ENCODE measurements at regions not wholly inside any gene's neighbourhood (a gene's known extent, or its start where the extent isn't known, plus 50 kb on each side); places are given as distances from the start of the nearest gene placed in this dataset.
"Not testable (repeated sequence)": the region's sequence is repeated elsewhere in the genome, so short reads cannot be mapped to it uniquely, and the experiment has no call there.

DNA sequence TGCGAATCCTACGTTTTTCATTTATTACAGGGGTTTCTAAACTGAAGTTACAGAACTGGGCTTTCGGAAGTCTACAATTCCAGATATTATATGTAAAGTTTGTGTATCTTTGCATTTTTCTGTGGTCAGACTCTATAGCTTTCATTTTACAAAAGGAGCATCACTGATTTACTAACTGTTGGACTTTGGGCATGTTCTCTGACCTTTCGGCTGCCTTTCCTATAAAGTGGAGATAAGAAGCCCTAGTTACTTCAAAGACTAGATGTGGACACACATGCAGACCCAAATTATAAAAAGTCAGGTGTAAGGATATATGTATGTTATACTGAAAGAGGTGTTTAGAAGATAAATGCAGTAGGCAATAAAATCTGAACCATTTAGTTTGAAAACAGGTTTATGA, 126.6 kb upstream of the PRKCQ start:
- H3K36me3 Mint-ChIP-seq (ENCODE audit: low read depth), result no peaks in the 10 kb centered on the region
- no peak overlapping the region for H3K27ac Mint-ChIP-seq
- H3K27me3 Mint-ChIP-seq (ENCODE audit: low read depth), result peaks cover 51% of the 10 kb centered on the region
- H3K9me3 Mint-ChIP-seq, result no peaks in the 10 kb centered on the region
- H3K4me3 Mint-ChIP-seq, result no peak overlapping the region
- H3K4me1 Mint-ChIP-seq (ENCODE audit: low read depth), result no peaks in the 10 kb centered on the region

DNA sequence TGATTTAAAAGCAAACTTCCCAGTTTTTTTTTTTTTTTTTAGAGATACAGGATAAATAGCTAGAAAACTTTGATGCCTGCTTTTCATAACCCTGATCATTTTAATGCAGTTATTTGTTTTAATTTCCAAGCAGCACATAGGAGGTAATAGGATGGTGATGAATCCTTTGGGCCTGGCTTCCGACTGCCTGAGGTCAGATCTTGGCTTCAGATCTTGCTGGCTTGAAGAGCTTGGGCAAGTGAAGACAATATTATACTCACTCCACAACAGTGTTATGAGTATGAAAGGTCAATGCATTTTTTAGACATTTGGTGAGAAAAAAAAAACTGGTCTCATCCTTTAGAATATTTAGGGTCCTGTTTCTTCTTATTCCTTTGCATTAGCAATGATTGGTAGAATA, 124.8 kb upstream of the PRKCQ start:
- Mint-ChIP-seq H3K36me3 (ENCODE audit: low read depth) (no peaks in the 10 kb centered on the region), H3K27me3 (ENCODE audit: low read depth) (peaks cover 46% of the 10 kb centered on the region), H3K27ac (no peak overlapping the region), H3K4me1 (ENCODE audit: low read depth) (no peaks in the 10 kb centered on the region), H3K9me3 (no peaks in the 10 kb centered on the region), H3K4me3 (no peak overlapping the region)

DNA sequence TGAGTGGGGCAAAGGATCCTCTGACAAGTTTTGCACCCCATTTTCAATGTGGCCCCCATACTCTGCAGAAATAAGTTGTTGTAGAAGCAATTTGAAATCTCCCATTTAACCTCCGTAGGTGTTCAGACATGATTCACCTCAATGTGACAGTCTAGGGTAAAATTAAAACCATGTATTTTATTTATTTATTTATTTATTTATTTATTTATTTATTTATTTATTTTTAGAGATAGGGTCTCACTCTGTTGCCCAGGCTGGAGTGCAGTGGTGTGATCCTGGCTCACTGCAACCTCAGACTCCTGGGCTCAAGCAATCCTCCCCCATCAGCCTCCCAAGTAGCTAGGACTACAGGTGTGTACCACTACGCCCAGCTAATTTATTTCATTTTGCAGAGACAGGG, 122.8 kb upstream of the PRKCQ start:
- not testable (repeated sequence) for H3K4me1 Mint-ChIP-seq (ENCODE audit: low read depth); H3K36me3 Mint-ChIP-seq (ENCODE audit: low read depth); H3K27ac Mint-ChIP-seq; H3K9me3 Mint-ChIP-seq; H3K4me3 Mint-ChIP-seq
- peaks cover 39% of the 10 kb centered on the region for H3K27me3 Mint-ChIP-seq (ENCODE audit: low read depth)

DNA sequence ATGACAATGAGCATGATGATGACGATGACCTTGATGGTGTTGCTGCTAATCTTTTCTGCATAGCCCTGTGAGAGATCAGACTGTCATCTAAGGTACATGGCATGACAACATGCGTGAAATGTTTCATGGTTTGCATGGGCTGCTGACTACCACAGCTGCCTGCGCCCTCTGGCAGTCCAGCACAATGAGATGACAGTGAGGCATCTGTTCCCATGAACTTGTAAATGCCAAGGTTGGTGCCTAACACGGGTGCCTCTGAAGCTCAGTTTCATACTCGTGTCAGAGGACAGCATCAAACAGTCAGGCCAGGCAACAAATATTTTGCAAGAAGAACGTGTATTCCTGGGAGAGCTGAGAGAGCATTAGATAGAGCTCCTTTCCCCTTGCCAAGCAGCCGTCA, 122.0 kb upstream of the PRKCQ start:
- Mint-ChIP-seq H3K4me3 (no peak overlapping the region), H3K9me3 (no peaks in the 10 kb centered on the region), H3K36me3 (ENCODE audit: low read depth) (no peaks in the 10 kb centered on the region), H3K4me1 (ENCODE audit: low read depth) (no peaks in the 10 kb centered on the region), H3K27me3 (ENCODE audit: low read depth) (peaks cover 33% of the 10 kb centered on the region), H3K27ac (no peak overlapping the region)

DNA sequence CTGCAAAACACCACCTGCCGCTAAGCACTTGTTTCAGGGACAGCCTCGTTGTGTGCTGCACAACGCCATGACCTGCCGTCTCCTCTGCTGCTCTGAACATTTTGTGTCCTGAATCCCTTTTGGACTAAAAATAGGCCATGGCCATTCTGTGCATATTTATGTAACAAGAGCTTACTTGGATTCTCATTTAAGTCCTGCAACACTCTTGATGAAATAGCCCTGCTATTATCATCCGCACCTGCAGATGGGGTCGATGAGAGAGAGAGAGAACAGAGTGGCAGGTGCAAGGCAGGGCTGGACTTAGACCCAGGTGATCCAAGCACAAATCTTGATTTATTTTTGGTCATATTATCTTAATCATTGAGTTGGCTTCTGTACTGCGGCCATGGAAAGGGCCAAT, 121.2 kb upstream of the PRKCQ start:
- H3K4me1 Mint-ChIP-seq (ENCODE audit: low read depth), result no peaks in the 10 kb centered on the region
- H3K4me3 Mint-ChIP-seq, result no peak overlapping the region
- H3K9me3 Mint-ChIP-seq, result no peaks in the 10 kb centered on the region
- peaks cover 37% of the 10 kb centered on the region for H3K27me3 Mint-ChIP-seq (ENCODE audit: low read depth)
- H3K27ac Mint-ChIP-seq, result no peak overlapping the region
- H3K36me3 Mint-ChIP-seq (ENCODE audit: low read depth), result no peaks in the 10 kb centered on the region

DNA sequence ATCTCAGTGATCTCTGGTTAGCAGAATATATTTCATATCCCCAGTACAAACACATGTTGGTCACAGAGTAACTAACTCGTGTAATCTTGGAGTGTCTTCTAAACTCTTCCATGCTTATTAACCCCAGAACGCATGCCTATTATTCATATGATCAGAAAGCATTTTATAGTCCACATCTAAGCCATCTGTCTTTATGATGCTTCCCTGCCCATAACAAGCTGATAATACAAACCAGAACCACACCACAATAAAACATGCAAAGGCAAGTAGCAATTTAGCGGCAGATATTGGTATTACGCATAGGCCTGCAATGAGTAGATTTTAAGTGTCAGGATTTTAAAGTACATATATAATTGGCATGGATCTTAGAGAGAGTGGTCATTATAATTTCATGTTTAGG, 120.0 kb upstream of the PRKCQ start:
- Mint-ChIP-seq H3K4me1 (ENCODE audit: low read depth) (no peaks in the 10 kb centered on the region), H3K36me3 (ENCODE audit: low read depth) (no peaks in the 10 kb centered on the region), H3K27ac (no peak overlapping the region), H3K27me3 (ENCODE audit: low read depth) (peaks cover 33% of the 10 kb centered on the region), H3K4me3 (no peak overlapping the region), H3K9me3 (no peaks in the 10 kb centered on the region)

DNA sequence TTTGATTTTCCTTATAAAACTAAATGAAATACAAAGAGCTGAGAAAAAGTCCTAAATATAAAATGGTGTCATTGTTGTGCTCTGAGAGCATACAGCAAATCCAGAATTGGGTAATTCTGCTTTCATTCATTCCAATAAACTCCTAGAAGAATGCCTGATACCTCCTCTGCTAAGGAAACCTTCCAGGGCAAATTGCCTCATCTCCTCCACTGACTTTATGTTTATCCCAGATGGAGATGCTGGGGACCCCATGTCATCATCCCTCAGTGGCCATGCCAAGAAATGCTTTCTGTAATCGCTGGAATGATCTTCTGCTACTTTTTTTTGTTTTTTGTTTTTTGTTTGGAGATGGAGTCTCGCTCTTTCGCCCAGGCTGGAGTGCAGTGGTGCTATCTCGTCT, 119.3 kb upstream of the PRKCQ start:
- Mint-ChIP-seq H3K4me3 (no peak overlapping the region), H3K27me3 (ENCODE audit: low read depth) (peaks cover 30% of the 10 kb centered on the region), H3K9me3 (no peaks in the 10 kb centered on the region), H3K4me1 (ENCODE audit: low read depth) (no peaks in the 10 kb centered on the region), H3K36me3 (ENCODE audit: low read depth) (no peaks in the 10 kb centered on the region), H3K27ac (no peak overlapping the region)

DNA sequence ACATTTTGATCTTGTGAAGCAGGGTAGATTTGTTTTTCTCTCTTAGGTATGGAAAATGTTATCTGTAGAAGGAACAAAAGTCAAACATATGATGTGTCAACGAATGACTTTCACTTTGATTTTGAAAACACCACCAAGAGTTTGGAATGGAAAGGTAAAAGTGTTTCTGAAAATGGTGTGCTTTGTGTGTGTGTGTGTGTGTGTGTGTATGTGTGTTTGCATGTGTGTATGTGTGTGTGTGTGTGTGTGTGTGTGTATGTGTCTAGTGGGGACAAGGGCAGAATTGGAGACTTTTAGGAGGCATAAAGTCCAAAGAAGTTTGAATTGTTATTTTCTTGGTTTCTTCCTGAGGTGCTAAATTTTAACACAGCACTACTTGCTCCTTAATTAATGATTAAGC, 115.4 kb upstream of the PRKCQ start:
- H3K9me3 Mint-ChIP-seq, result no peaks in the 10 kb centered on the region
- no peaks in the 10 kb centered on the region for H3K36me3 Mint-ChIP-seq (ENCODE audit: low read depth)
- peaks cover 38% of the 10 kb centered on the region for H3K27me3 Mint-ChIP-seq (ENCODE audit: low read depth)
- H3K4me3 Mint-ChIP-seq, result no peak overlapping the region
- H3K27ac Mint-ChIP-seq, result no peak overlapping the region
- H3K4me1 Mint-ChIP-seq (ENCODE audit: low read depth), result no peaks in the 10 kb centered on the region

DNA sequence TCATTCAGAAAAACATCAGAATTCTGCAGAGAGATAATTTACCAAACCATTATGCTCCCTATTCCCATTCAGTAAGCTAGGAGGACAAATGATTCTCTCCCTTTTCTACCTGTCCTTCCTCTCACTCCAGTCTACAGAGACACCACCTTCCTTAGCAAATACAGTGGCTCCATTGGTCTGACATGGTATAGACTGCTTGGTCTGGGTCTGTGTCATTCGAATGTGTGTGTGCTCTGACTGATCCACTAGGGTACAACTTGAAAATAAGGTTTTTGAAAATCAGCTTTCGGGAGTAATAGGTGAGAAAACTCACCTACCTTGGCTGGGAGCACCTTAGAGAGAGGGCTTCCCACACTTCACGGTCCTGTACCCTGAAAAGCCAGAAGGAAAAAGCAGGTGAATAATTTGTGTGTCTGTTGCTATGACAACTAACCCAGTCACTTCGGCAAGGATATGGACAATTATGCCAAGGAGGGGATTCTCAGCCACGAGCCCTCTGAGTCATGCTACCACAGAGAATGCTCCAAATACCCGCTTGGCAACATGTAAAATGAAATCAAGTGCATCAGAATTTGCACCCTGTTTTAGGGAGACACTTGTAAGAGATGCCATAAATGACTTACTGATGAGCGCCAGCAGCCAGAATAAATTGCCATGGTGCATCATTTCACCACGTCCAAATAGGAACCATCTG, 114.5 kb upstream of the PRKCQ start:
- no peak overlapping the region for H3K4me3 Mint-ChIP-seq
- H3K27me3 Mint-ChIP-seq (ENCODE audit: low read depth), result peaks cover 35% of the 10 kb centered on the region
- no peaks in the 10 kb centered on the region for H3K9me3 Mint-ChIP-seq
- H3K36me3 Mint-ChIP-seq (ENCODE audit: low read depth), result no peaks in the 10 kb centered on the region
- no peaks in the 10 kb centered on the region for H3K4me1 Mint-ChIP-seq (ENCODE audit: low read depth)
- H3K27ac Mint-ChIP-seq, result no peak overlapping the region

DNA sequence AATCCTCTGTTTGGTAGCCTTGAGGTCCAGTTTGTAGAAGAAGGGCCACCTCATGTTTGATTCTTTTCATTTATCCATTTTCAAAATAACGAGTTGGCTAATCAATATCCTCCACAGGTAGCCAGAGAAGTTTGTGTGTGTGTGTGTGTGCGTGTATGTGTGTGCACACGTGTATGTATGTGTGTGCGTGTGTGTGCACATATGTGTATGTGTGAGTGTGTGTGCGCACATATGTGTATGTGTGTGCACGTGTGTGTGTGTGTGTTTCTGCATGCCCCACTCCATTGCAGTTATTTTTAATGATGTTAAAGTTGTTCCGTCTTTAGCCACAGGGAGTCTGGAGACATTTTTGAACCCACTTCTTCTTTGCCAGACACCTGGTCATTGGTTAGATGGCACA, 112.8 kb upstream of the PRKCQ start:
- no peak overlapping the region for H3K4me3 Mint-ChIP-seq
- H3K4me1 Mint-ChIP-seq (ENCODE audit: low read depth), result no peaks in the 10 kb centered on the region
- H3K36me3 Mint-ChIP-seq (ENCODE audit: low read depth), result no peaks in the 10 kb centered on the region
- H3K27ac Mint-ChIP-seq, result no peak overlapping the region
- peaks cover 33% of the 10 kb centered on the region for H3K27me3 Mint-ChIP-seq (ENCODE audit: low read depth)
- no peaks in the 10 kb centered on the region for H3K9me3 Mint-ChIP-seq

DNA sequence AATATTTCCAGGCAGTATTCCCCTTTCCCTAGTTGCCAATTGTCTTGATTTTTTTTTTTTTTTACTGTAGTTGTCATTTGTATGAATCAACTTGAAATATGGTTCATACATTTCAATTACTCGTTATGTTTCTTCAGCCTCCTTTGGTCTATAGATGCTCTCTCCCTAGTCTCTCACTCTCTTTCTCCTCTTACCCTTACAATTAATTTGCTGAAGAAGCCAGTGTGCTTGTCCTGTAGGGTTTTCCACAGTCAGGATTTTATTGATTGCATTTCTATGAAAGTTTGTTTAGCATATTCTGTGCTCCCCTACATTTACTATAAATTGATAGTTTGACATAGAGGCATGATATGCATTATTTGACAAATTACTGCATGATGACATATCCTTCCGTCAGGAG, 112.0 kb upstream of the PRKCQ start:
- Mint-ChIP-seq H3K36me3 (ENCODE audit: low read depth) (no peaks in the 10 kb centered on the region), H3K9me3 (no peaks in the 10 kb centered on the region), H3K4me1 (ENCODE audit: low read depth) (no peaks in the 10 kb centered on the region), H3K27me3 (ENCODE audit: low read depth) (peaks cover 36% of the 10 kb centered on the region), H3K4me3 (no peak overlapping the region), H3K27ac (no peak overlapping the region)

DNA sequence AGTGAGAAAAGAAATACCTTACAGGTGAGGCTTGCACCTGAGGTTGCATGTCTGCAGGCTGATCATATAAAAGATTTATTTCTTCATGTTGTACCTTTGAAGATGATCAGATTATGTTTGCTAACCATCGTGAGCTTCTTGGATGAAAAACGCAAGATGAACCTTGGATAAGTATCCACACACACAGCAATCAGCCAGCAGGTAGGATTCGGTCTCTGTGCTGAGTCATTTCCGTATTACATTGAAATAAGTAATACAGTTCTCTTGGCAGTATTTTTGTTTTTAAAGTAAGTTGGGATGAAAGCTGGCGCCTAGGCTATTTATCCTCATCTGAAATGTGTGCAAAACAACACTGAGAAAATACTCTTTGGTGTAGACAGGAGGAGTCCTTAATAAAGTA, 109.0 kb upstream of the PRKCQ start:
- no peaks in the 10 kb centered on the region for H3K36me3 Mint-ChIP-seq (ENCODE audit: low read depth)
- H3K4me3 Mint-ChIP-seq, result no peak overlapping the region
- H3K27ac Mint-ChIP-seq, result no peak overlapping the region
- H3K27me3 Mint-ChIP-seq (ENCODE audit: low read depth), result peaks cover 43% of the 10 kb centered on the region
- no peaks in the 10 kb centered on the region for H3K9me3 Mint-ChIP-seq
- no peaks in the 10 kb centered on the region for H3K4me1 Mint-ChIP-seq (ENCODE audit: low read depth)

DNA sequence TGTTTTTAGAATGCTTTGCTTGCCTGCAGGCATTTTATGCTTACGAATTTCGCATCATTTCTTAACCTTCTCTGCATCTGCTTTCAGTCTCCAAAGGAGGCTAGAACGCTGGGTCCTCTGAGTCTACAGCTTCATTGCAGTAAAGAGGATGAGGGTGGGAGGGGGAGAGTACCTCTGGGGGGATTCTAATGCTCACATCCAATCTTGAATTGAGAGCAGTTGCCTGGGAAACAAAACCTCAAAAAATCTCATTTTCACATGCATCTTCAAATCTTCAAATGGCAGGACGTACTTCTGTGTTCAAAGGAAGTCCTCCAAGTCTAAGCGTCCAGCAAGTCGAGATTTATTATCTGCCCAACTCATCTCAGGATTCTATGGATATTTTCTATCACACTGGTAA, 100.7 kb upstream of the PRKCQ start:
- Mint-ChIP-seq H3K27ac (no peak overlapping the region), H3K27me3 (ENCODE audit: low read depth) (peaks cover 75% of the 10 kb centered on the region), H3K4me1 (ENCODE audit: low read depth) (peaks cover 4% of the 10 kb centered on the region), H3K9me3 (no peaks in the 10 kb centered on the region), H3K36me3 (ENCODE audit: low read depth) (no peaks in the 10 kb centered on the region), H3K4me3 (no peak overlapping the region)

DNA sequence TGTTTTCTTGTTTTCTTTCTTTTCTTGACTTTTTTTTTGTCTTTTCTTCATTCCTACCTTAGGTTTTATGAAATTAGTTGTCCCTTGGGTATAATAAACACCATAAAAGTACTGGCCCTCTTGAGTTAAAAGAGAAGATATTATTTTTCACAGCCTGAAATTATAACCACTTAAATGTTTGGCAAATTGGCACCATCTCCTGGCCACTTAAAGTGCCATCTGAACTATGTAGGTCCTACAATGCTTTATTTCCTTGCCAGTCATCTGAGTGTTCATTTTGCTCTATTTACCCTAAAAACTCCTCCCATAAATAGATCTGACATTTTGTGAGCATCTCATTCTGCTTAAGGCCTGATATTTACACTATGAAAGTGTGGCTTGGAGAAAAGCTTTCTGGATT, 98.9 kb upstream of the PRKCQ start:
- Mint-ChIP-seq H3K4me1 (ENCODE audit: low read depth) (peaks cover 4% of the 10 kb centered on the region), H3K4me3 (no peak overlapping the region), H3K27me3 (ENCODE audit: low read depth) (peaks cover 75% of the 10 kb centered on the region), H3K9me3 (no peaks in the 10 kb centered on the region), H3K27ac (no peak overlapping the region), H3K36me3 (ENCODE audit: low read depth) (no peaks in the 10 kb centered on the region)

DNA sequence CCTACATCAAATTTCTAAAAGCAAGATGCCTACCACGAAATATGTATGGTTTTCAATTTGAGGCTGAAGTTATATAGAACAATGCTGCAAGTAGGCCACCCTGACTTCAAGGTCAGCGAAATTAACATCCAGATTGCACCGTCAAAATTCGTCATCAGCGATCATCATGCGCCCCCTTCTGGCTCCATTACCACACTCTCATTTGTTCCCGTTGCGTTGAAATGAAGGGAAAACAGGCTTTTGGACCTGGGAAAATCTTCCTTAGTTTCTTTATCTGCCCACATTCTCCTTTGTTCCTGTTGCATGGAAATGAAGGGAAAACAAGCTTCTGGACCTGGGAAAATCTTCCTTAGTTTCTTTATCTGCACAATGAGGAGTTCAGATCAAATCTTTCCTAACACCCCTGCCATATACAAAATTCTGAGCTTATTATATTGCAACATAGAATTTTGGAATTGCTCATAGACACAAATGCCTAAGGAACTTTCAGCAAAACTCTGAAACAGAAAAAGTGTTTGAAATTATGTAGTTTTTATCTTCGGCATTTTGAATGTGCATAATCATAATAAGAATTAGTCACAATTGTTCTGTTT, 98.2 kb upstream of the PRKCQ start:
- Mint-ChIP-seq H3K4me3 (no peak overlapping the region), H3K36me3 (ENCODE audit: low read depth) (no peaks in the 10 kb centered on the region), H3K27ac (no peak overlapping the region), H3K27me3 (ENCODE audit: low read depth) (peaks cover 70% of the 10 kb centered on the region), H3K9me3 (no peaks in the 10 kb centered on the region), H3K4me1 (ENCODE audit: low read depth) (peaks cover 4% of the 10 kb centered on the region)

DNA sequence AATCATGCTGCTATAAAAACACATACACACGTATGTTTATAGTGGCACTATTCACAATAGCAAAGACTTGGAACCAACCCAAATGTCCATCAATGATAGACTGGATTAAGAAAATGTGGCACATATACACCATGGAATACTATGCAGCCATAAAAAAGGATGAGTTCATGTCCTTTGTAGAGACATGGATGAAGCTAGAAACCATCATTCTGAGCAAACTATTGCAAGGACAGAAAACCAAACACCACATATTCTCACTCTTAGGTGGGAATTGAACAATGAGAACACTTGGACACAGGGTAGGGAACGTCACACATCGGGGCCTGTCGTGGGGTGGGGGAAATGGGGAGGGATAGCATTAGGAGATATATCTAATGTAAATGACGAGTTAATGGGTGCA, 97.1 kb upstream of the PRKCQ start:
- H3K36me3 Mint-ChIP-seq (ENCODE audit: low read depth); H3K9me3 Mint-ChIP-seq; H3K4me3 Mint-ChIP-seq; H3K27ac Mint-ChIP-seq; H3K4me1 Mint-ChIP-seq (ENCODE audit: low read depth): not testable (repeated sequence)
- peaks cover 64% of the 10 kb centered on the region for H3K27me3 Mint-ChIP-seq (ENCODE audit: low read depth)
